Esophagus (tissue), 2 donors: ENCODE measurements at regions not wholly inside any gene's neighbourhood (a gene's known extent, or its start where the extent isn't known, plus 50 kb on each side); places are given as distances from the start of the nearest gene placed in this dataset.

Experiments
- H3K27ac ChIP-seq, 2 donors: one replicate each; pipeline ENCODE4 v1.5.1; 2013; ENCODE audit warnings: low read depth in 2 of 2, mild to moderate bottlenecking in 2 of 2, inconsistent platforms in 1 of 2, low read length in 1 of 2, moderate library complexity in 1 of 2
- H3K27me3 ChIP-seq, 2 donors: one replicate each; pipeline ENCODE4 v1.6.1; 2013; ENCODE audit warnings: low read length in 2 of 2, control low read depth in 1 of 2, mild to moderate bottlenecking in 1 of 2; ENCODE audit not compliant: insufficient read depth in 2 of 2, control insufficient read depth in 1 of 2
- H3K36me3 ChIP-seq, 2 donors: one replicate each; pipeline ENCODE4 v1.6.1; 2013; ENCODE audit warnings: low read length in 1 of 2; ENCODE audit not compliant: control insufficient read depth in 2 of 2, insufficient read depth in 2 of 2
- H3K4me1 ChIP-seq, 2 donors: one replicate each; pipeline ENCODE4 v1.6.1; 2013; ENCODE audit warnings: low read length in 1 of 2; ENCODE audit not compliant: control insufficient read depth in 2 of 2, insufficient read depth in 2 of 2
- H3K4me3 ChIP-seq, 2 donors: one replicate each; pipeline ENCODE4 v1.5.1; 2013; ENCODE audit warnings: low read length in 2 of 2, mild to moderate bottlenecking in 2 of 2, low read depth in 1 of 2, moderate library complexity in 1 of 2
- H3K9me3 ChIP-seq, 2 donors: one replicate each; pipeline ENCODE4 v1.6.1; 2013; ENCODE audit warnings: mild to moderate bottlenecking in 2 of 2, low read depth in 1 of 2, low read length in 1 of 2, moderate library complexity in 1 of 2; ENCODE audit not compliant: control insufficient read depth in 2 of 2, insufficient read depth in 1 of 2
- WGBS, 2 donors: extraction: QIAGEN DNeasy Blood & Tissue Kit; methylation state at CpG; one replicate each; pipeline ENCODE4 v1.1.7; 2013; 5-methylcytosine and 5-hydroxymethylcytosine counted together
- donor health status: healthy with polysubstance abuse.
- donor health status: Bipolar disorder and iron deficiency.

- Histone ChIP-seq H3K9me3 (no peaks in the 10 kb centered on the region), H3K4me3 (no peak overlapping the region), H3K4me1 (no peaks in the 10 kb centered on the region), H3K27me3 (no peaks in the 10 kb centered on the region), H3K36me3 (no peaks in the 10 kb centered on the region), H3K27ac (no peak overlapping the region)
- 87 to 93% methylated on average over 2 of the region's 2 CpGs for WGBS, 2 donors
These were observed 258.1 kb upstream of the PTCHD4 start for GRCh38 chr6:48369100-48369499.

GRCh38 chr6:48325701-48326100 lies 214.7 kb upstream of the PTCHD4 start:
- 73% methylated on average over 1 of the region's 1 CpG for WGBS, 2 donors
- H3K27ac ChIP-seq: no peak overlapping the region
- no peaks in the 10 kb centered on the region for H3K36me3 ChIP-seq
- H3K27me3 ChIP-seq: no peaks in the 10 kb centered on the region
- H3K4me1 ChIP-seq: no peaks in the 10 kb centered on the region
- H3K4me3 ChIP-seq: no peak overlapping the region
- H3K9me3 ChIP-seq: no peaks in the 10 kb centered on the region

- Histone ChIP-seq H3K27ac (no peak overlapping the region), H3K27me3 (no peaks in the 10 kb centered on the region), H3K4me1 (no peaks in the 10 kb centered on the region), H3K9me3 (no peaks in the 10 kb centered on the region), H3K36me3 (no peaks in the 10 kb centered on the region), H3K4me3 (no peak overlapping the region)
- 78 to 80% methylated on average over 5 of the region's 5 CpGs for whole genome bisulfite sequencing, 2 donors
These were observed 207.7 kb upstream of the PTCHD4 start for GRCh38 chr6:48318670-48319069.

GRCh38 chr6:48315915-48316314 lies 204.9 kb upstream of the PTCHD4 start:
- no peaks in the 10 kb centered on the region for H3K36me3 ChIP-seq
- WGBS, 2 donors: 79 to 82% methylated on average over 1 of the region's 1 CpG
- no peaks in the 10 kb centered on the region for H3K9me3 ChIP-seq
- H3K27me3 ChIP-seq: no peaks in the 10 kb centered on the region
- H3K27ac ChIP-seq: no peak overlapping the region
- no peaks in the 10 kb centered on the region for H3K4me1 ChIP-seq
- no peak overlapping the region for H3K4me3 ChIP-seq

GRCh38 chr6:48315051-48315719 lies 204.2 kb upstream of the PTCHD4 start:
- no peaks in the 10 kb centered on the region for H3K4me1 ChIP-seq
- H3K27ac ChIP-seq: no peak overlapping the region
- no peaks in the 10 kb centered on the region for H3K9me3 ChIP-seq
- no peaks in the 10 kb centered on the region for H3K36me3 ChIP-seq
- no peak overlapping the region for H3K4me3 ChIP-seq
- 78 to 84% methylated on average over 5 of the region's 5 CpGs for whole genome bisulfite sequencing, 2 donors
- no peaks in the 10 kb centered on the region for H3K27me3 ChIP-seq

GRCh38 chr6:48311301-48311700 lies 200.3 kb upstream of the PTCHD4 start:
- H3K36me3 ChIP-seq: no peaks in the 10 kb centered on the region
- H3K4me1 ChIP-seq: no peaks in the 10 kb centered on the region
- no peak overlapping the region for H3K4me3 ChIP-seq

GRCh38 chr6:48307573-48307972 lies 196.6 kb upstream of the PTCHD4 start:
- H3K4me3 ChIP-seq: no peak overlapping the region
- H3K27ac ChIP-seq: no peak overlapping the region
- H3K4me1 ChIP-seq: no peaks in the 10 kb centered on the region
- 88% methylated on average over 2 of the region's 2 CpGs for WGBS, 2 donors
- no peaks in the 10 kb centered on the region for H3K27me3 ChIP-seq
- no peaks in the 10 kb centered on the region for H3K9me3 ChIP-seq
- H3K36me3 ChIP-seq: no peaks in the 10 kb centered on the region

More at GRCh38 chr6:48311301-48311700, 200.3 kb upstream of the PTCHD4 start:
- Histone ChIP-seq H3K9me3 (no peaks in the 10 kb centered on the region), H3K27me3 (no peaks in the 10 kb centered on the region), H3K27ac (no peak overlapping the region)

GRCh38 chr6:48290595-48290994 lies 179.6 kb upstream of the PTCHD4 start:
- no peak overlapping the region for H3K27ac ChIP-seq
- H3K36me3 ChIP-seq: no peaks in the 10 kb centered on the region
- H3K4me1 ChIP-seq: no peaks in the 10 kb centered on the region
- no peaks in the 10 kb centered on the region for H3K27me3 ChIP-seq
- 84 to 85% methylated on average over 4 of the region's 4 CpGs for WGBS, 2 donors
- H3K9me3 ChIP-seq: peaks cover 0 to 5% of the 10 kb centered on the region in 2 donors
- H3K4me3 ChIP-seq: no peak overlapping the region

GRCh38 chr6:48289841-48290240 lies 178.8 kb upstream of the PTCHD4 start:
- Histone ChIP-seq H3K36me3 (no peaks in the 10 kb centered on the region), H3K4me1 (no peaks in the 10 kb centered on the region), H3K4me3 (no peak overlapping the region), H3K27ac (no peak overlapping the region), H3K9me3 (peaks cover 0 to 5% of the 10 kb centered on the region in 2 donors), H3K27me3 (no peaks in the 10 kb centered on the region)
- 88 to 93% methylated on average over 5 of the region's 5 CpGs for WGBS, 2 donors

- 69 to 78% methylated on average over 1 of the region's 1 CpG for WGBS, 2 donors
- Histone ChIP-seq H3K36me3 (no peaks in the 10 kb centered on the region), H3K4me1 (no peaks in the 10 kb centered on the region)
These were observed 170.2 kb upstream of the PTCHD4 start for GRCh38 chr6:48281217-48281616.

More at GRCh38 chr6:48281217-48281616, 170.2 kb upstream of the PTCHD4 start:
- Histone ChIP-seq H3K27ac (no peak overlapping the region), H3K4me3 (no peak overlapping the region), H3K27me3 (no peaks in the 10 kb centered on the region), H3K9me3 (no peaks in the 10 kb centered on the region)
